IPS DF 4.7 (cell line): ENCODE measurements at regions not wholly inside any gene's neighbourhood (a gene's known extent, or its start where the extent isn't known, plus 50 kb on each side); places are given as distances from the start of the nearest gene placed in this dataset.
"Not testable (repeated sequence)": the region's sequence is repeated elsewhere in the genome, so short reads cannot be mapped to it uniquely, and the experiment has no call there.

ENCODE experiments used
- DNase-seq: peaks from one replicate; pipeline ENCODE4 v3.0.0-alpha.2; 2013; ENCODE audit warnings: low spot score; ENCODE audit errors: extremely low read depth

DNA sequence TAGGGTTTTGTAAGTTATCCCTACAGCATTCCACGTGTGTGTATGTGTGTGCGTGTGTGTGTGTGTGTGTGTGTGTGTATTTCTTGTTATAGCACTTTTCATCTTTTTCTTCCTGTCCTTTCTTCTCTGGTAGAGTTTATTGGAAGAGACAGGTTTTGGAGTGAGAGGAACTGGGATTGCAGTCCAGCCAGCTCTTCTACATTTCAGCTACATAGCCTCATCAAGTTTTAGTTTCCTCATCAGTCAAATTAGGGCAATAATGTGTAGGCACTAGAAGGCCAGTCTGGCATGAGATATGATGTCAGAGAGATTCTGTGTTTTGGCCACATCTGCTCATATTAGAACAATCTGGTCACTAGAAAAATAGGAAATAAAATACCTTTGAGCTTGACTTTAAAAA is 1283.5 kb upstream of the TENM4 start:
- DNase-seq, result no peak

DNA sequence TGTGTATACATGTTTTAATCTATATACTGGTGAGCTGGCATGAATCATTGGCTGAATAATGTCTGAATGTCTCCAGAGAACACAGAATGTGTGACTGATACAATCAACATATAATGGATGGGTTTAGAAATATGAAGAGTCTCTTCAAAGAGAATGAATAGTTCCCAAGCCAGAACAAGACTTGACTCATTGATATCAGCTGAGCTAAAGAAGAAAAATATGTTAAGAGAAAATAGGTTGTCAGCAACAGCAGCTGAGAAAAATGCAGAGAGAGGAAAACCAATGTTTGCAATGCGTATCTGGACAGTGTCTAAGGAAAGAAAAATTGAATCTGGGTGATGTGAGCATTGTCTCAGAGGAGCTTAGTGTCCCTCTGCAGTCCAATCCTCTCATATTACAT is 1281.8 kb upstream of the TENM4 start:
- DNase-seq, result no peak

DNA sequence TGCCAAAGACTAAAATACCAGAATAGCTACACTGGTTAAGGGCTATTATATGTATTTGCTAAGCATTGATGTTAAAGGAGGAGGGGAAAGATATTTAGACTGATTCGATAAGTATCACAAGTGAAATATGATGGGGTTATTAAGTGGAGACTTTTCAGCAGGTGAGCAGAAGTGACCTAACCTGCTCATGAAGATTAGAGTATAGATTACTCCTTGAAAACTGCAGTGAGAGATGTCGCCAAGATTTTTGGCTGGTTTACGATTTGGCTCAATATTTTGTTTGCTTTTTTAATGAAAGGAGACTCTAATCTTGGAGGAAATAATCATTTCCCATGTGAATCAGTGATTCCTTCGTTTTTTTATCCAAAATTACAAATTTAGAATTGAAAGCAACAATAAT is 1279.5 kb upstream of the TENM4 start:
- no peak for DNase-seq

DNA sequence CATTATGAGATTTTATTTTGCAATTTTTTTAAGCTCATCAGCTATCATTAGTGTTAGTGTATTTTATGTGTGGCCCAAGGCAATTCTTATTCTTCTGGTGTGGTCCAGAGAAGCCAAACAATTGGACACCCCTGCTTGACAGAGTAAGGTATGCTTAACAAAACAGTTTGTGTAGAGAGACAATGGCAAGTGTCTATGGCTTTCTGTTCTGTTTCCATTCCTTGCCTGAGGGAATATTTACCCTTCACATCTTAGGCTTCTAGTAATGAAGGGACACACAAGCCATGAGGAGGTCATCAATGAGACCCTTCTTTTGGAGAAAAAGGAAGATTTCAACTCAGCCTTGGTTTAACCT is 1278.4 kb upstream of the TENM4 start:
- DNase-seq, result no peak

DNA sequence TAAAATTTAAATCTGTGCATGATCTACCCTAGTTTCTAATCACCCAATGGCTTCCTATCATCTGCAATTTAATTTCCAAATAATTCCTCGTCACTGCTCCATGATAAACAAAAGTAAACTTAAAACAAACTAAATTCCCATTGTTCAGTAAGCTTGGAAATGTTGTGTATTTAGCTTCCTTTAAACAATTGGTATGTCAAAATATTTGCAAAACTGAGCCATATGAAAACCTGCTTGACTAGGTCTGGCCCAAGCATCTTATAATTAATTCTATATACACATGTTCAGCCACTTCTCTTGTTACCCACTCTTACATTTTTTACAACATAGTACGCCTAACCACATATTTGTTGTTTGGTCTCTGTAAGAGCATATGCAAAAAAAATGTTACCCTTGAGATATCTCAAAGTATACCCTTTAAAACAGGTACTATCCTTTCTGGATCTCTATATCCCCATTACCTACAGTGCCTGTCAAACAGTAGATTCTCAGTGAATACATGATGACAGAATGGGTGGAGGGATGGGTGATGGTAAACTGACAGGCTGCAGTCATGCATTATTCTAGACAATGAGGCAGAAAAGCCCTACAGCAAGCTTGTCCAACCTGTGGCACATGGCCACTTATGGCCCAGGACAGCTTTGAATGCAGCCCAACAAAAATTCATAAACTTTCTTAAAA is 1277.9 kb upstream of the TENM4 start:
- no peak for DNase-seq

DNA sequence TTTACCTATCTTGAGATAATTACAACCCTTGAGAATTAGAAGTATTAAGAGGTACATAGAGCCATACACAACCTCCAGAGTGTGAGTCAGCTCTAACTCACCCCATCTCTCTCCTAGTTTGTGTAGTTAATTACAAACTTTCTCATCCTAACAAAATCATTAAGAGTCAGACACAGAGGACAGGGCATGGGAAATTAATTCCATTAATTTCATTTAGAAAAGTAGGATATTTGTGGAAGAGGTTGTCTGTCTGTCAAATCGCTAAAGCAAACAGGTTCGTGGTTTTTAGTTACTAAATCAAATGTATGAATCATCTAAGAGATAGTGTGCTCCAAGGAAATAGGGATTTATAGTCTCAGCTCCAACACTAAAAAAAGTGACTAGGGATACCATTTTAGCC is 1261.4 kb upstream of the TENM4 start:
- no peak for DNase-seq

DNA sequence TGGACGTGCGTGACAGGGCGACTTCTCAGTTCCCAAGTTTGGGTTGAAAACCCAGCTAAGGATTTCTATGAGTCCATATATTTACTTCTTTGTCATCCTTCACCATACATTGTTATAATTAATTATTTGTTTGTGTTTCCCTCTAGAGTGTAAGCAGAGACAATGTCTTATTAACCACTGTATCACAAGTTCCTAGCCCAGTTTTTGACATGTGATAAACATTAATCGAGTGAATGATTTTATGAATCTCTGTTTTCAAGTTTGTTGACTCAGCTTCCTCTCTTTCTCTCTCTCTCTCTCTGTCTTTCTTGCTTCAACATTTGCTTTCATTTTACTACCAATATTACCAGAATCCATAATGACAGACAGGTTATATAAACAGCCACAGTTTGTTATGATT is 1259.6 kb upstream of the TENM4 start:
- no peak for DNase-seq

DNA sequence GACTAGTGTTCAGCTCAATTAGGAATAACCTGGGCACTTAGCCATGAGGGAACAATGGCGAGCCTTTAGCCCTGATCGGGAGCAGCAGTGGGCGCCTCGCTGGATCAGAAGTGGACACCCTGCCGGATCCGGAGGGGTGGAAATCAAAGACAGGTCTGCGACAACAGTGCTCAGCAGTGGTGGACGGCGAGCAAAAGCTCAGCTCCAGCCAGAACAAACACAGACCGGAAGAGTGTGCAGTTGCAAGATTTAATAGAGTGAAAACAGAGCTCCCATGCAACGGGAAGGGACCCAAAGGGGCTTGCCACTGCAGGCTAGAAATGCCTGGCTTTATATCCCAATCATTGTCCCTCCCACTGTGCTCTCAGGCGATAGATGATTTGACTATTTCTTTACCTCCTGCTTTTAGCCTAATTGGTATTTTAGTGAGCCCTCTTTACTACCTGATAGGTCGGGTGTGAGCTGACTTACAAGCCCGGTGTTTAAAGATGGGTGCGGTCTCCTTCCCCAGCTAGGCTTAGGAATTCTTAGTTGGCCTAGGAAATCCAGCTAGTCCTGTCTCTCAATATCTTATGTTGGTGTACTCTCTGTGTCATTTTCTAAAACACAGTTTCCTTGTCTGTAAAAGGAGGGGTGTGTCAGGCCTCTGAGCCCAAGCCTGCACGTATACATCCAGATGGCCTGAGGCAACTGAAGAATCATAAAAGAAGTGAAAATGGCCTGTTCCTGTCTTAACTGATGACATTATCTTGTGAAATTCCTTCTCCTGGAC is 1258.8 kb upstream of the TENM4 start:
- DNase-seq, result not testable (repeated sequence)

DNA sequence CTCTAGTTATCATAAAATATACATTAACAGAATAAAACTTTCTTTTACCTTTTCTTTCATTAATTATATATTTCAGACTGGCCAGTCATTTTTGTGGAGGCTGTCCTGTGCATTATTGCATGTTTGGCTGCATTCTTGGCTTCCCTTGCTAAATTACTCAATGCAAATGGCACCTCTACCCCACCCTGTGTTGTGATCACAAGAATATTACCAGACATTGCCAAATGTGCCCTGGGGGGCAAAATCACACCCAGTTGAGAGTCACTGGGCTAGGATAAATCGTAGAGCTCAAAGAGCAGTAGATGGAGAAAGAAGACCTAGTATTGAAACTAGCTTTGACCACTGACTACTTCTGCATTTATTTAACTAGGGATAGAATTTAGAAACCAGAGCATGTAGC is 1257.8 kb upstream of the TENM4 start:
- DNase-seq, result no peak

DNA sequence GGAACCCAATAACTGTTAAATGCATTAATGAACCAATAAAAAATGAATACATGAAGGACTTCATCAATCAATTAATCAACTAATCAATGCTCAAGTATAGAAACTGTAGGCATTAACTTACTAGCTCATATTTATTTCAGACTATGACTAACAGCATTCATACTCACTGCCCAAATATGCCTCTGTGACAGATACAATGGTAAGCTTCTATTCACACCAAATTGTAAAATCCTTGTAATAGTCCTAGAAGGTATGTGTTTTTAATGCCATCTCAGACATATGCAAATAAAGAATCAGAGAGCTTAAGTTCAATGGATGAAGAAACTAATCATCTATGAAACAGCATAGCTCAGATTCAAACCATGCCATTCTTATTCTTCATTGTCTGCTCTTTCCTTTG is 1253.6 kb upstream of the TENM4 start:
- no peak for DNase-seq

DNA sequence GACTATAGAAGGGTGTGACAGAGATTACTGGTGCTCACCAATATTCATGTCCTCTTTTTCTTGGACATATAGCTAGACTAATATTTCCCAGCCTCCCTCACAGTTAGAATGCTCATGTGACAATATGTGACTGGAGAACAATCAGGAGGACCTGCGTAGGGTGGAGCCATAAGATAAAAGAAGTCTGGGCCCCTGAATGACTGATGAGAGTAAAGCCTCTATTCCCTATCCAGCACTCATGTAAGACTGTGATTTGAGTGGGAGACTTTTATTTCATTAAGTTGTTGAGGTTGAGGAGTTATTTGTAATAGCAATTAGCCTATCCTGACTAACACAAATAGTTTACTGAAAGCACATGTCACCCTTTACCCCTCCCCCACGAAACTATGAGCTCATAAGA is 1247.1 kb upstream of the TENM4 start:
- no peak for DNase-seq

DNA sequence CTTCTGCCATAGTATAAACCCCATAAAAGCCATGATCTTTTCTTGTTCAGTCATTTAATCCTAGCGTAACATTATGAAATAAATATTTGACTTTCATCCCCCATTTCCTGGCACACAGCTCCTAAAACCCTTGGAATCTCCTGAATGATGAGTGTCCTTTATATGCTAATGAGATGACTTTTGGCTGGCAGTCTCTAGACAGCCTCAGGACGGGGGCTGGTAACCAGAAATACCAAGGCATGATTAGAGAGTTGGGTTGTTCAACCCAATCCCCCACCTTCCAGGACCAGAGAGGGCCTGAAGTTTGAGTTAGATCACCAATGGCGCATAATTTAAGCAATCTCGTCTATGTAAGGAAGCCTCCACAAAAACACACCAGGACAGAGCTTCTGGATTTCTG is 1246.1 kb upstream of the TENM4 start:
- no peak for DNase-seq

DNA sequence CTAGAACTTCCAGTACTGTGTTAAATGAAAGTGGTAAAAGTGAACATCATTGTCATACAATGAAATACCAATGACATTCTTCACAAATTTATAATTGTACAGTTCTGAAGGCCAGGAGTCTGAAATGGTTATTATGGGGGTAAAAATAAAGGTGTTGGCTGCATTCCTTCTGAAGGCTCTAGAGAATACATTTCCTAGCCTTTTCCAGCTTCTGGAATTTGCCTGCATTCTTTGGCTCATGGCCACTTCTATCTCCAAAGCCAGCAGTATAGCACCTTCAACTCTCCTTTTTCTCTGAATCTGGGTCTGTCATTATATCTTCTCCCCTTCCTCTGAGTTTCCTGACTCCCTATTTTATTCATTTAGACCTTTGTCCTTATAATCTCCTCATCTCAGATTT is 1232.7 kb upstream of the TENM4 start:
- no peak for DNase-seq

DNA sequence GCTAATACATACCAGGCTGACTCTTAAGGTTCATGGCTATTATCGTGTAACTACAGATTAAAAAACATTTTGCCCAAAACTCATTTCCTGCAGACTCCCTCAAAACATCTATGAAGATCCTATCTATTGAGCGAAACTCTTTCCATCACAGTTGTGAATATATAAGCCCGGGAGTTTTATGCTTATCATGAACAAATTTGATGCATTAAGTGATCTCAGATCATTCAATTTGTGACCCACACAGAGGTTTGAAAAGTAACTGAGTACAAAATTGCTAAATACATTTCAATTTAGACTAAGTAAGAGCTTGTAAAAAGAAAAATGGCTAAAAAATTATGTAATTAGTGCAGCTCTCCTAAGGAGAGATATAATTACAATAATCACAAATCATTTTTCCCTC is 1228.8 kb upstream of the TENM4 start:
- DNase-seq, result no peak

DNA sequence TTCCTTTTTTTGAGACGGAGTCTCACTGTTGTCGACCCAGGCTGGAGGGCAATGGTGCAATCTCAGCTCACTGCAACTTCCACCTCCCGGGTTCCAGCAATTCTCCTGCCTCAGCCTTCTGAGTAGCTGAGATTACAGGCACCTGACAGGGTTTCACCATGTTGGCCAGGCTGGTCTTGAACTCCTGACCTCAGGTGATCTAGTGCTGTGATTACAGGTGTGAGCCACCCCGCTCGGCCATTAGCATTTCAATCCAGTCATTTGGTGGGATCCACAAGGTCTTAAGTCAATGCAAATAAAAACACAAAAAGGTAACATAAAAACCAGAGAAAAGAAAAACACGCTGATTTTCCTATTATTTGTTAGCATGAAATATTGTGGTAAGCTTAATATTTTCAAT is 1227.2 kb upstream of the TENM4 start:
- DNase-seq, result no peak

DNA sequence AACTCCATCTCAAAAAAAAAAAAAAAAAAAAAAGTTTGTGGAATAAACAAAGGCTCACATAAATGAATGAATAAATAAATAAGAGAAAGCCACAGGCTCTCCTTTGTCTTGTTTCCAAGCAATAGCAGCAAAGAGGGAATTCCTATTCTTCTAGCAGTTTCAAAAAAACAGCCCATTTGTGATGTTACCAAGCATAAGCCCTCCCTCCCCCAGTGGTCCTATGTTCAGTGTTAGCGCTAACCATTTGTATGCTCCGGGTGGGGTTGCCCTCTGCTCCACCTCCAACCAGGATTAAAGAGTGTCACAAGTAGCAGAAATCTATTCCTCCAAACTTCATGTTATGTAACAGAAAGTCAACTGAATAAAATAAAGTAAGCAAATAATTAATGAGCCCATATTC is 1215.0 kb upstream of the TENM4 start:
- no peak for DNase-seq

DNA sequence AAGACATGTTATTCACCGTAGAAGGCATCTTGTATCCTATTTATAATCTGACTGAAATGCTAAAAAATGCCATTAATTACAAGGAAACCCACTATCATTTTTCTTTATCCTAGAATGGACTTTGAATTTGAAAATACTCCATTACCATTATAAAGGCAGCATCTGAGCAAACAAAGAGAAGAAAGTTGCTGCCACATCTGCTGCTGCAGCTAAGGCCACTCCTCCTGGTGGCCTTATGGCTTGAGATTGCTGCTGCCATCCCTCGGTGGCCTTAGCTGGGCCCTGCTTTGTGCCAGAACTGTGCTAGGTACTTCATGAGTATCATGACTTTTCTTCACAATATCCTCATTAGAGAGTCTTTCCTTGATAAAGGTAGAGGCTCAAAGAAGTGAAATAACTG is 1210.1 kb upstream of the TENM4 start:
- no peak for DNase-seq

DNA sequence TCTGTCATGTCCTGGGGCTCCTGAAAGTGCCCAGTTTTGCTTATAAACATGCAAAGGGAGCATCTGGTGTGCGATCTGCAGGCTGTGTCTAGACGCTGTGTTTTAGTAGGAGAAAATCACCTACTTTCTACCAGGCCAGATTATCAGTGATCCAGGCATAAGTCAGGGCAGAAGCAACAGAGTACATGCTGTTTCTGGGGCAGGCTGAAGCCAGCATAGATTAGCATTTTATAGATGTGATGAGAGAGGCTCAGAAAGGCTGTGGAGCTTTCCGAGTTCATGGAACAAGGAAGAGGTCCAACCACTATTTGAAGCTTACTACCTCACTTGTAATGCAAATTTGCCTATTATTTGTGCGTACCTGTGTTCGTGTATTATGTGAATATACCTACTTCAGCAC is 1208.4 kb upstream of the TENM4 start:
- DNase-seq, result no peak

DNA sequence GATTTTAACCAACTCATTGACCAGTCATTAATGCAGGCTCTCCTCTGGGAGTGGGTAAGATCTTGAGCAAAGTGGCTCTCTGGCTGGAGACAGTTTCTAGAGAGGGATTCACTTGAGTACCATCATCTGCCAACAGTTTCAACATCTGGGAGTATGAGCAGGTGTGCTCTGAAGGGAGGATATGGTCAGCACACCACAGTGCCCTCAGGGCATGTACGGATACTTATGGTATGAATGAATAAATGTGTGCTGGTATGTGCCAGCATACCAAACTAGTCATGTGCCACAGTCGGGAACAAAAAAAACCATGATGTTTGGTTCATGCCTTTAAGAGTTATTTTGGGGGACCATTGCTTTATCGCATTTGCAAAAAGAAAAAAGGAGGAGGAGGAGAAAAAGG is 1197.5 kb upstream of the TENM4 start:
- no peak for DNase-seq

DNA sequence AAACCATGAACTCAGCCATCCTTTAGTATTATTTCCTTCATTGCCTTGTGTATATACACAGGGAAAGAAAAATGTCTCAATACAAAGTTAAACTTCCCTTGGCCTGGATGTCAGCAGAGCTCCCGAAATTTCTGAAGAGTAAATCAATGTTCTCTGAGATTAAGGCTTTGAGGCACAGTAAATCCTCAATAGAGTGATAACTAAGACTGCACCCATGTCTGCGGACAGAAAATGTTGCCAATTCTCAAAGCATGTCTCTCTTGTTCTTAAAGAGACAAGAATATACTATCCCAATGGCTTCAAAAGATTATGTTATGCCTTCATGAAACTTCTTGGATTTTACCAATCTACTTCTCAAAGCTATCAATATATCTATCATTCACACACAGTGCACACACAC is 1196.7 kb upstream of the TENM4 start:
- no peak for DNase-seq

DNA sequence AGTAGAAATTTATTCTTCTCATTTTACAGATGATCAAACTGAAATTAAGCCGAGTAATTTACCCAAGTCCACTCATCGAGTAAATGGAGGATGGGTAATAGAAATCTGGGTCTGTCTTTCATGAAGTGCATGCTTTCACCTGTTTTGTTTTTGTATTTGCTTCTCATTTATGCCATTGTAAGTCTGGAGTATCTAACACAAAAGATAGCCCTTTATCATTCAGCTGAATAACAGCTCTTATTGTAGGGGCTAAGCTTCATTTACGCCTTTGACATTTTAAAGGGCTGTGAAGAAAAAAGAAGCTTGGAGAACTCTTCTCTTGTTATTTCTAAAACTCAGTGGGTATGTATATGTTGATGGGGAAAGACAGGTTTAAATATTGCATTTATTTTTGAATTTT is 1196.2 kb upstream of the TENM4 start:
- DNase-seq, result no peak

DNA sequence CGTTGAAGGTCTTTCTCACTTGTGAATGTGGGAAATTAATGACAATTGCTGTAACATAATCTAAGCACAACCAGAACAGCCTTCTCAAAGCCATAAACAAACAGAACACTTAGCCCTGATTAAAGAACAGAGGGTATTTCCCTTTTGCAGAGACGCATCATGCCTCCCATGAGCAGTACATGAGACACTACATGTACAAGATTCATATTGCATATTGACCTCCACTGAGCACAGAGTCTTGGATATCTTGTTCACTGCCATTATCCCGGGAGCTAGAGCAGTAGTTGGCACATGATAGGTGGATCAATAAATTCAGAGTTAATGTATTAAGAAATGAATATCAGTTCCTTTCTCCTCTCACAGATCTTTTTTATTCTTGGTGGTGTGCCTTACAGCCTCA is 1194.3 kb upstream of the TENM4 start:
- no peak for DNase-seq

DNA sequence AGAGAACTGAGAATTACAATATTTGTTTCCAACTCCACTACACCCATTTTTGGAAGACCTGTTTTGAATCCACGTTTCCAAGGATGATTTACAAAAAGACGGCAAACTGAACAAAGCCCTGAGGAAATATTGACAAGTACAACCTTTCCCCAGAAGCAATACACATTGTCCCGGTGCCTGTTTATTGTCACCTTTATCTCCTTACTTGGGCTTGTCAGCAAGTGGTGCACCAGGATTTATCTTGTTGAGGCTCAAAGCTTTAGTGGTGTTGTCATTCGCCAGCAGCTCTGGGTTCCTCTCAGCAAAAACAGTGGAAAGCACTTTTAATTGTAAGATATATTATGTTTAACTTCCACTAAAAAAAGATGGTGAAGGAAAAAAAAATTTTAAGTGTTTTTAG is 1191.9 kb upstream of the TENM4 start:
- DNase-seq, result no peak
